SK-N-SH (cell line): ENCODE measurements at regions not wholly inside any gene's neighbourhood (a gene's known extent, or its start where the extent isn't known, plus 50 kb on each side); places are given as distances from the start of the nearest gene placed in this dataset.

Experiments used
- EP300 ChIP-seq, 2 experiments: IDR thresholded peaks; 2 replicates each; pipeline versions ENCODE4 v1.4.0 to v1.6.1; 2012; ENCODE audit warnings: borderline replicate concordance in 1 of 2, low read depth in 1 of 2, low read length in 1 of 2
- EZH2phosphoT487 ChIP-seq: fragments of 200-600 bp; sonication (generic); IDR thresholded peaks from 2 replicates; pipeline ENCODE4 v1.6.1; 2017; ENCODE audit warnings: low read depth, mixed run types, mild to moderate bottlenecking, antibody characterized with exemption, moderate library complexity, borderline replicate concordance
- FOSL2 ChIP-seq: IDR thresholded peaks from 2 replicates; pipeline ENCODE4 v1.4.0; 2012; ENCODE audit warnings: low read depth, mild to moderate bottlenecking, moderate library complexity, borderline replicate concordance
- GATA2 ChIP-seq: sonication (generic); formaldehyde crosslinking; IDR thresholded peaks from 2 replicates; pipeline ENCODE4 v1.5.0; 2020; ENCODE audit warnings: mild to moderate bottlenecking, missing genetic modification reagents
- JUND ChIP-seq: IDR thresholded peaks from 2 replicates; pipeline ENCODE4 v1.4.0; 2012
- MAX ChIP-seq: IDR thresholded peaks from 2 replicates; pipeline ENCODE4 v1.4.0; 2012; ENCODE audit warnings: low read depth
- MXI1 ChIP-seq: IDR thresholded peaks from 2 replicates; pipeline ENCODE4 v1.6.1; 2012; ENCODE audit warnings: mild to moderate bottlenecking, low read depth, low read length, improper control_type of control experiment
- NFIC ChIP-seq: IDR thresholded peaks from 2 replicates; pipeline ENCODE4 v1.4.0; 2012; ENCODE audit warnings: borderline replicate concordance
- POLR2AphosphoS5 ChIP-seq: IDR thresholded peaks from 2 replicates; pipeline ENCODE4 v1.6.1; 2012; ENCODE audit warnings: low read depth, low read length
- SIN3A ChIP-seq: IDR thresholded peaks from 2 replicates; pipeline ENCODE4 v1.6.1; 2012; ENCODE audit warnings: low read depth, mild to moderate bottlenecking, low read length, moderate library complexity, borderline replicate concordance
- SMC3 ChIP-seq: IDR thresholded peaks from 2 replicates; pipeline ENCODE4 v1.6.1; 2012; ENCODE audit warnings: low read depth, low read length, improper control_type of control experiment
- TAF1 ChIP-seq: IDR thresholded peaks from 2 replicates; pipeline ENCODE4 v1.6.1; 2012; ENCODE audit warnings: low read depth, mild to moderate bottlenecking, low read length, moderate library complexity, borderline replicate concordance
- TF ChIP-seq, protein P1 (sequence below): fragments of 200-600 bp; sonication (generic); IDR thresholded peaks from 2 replicates; pipeline ENCODE4 v1.6.1; 2017; ENCODE audit warnings: antibody characterized with exemption, mild to moderate bottlenecking, moderate library complexity
- TF ChIP-seq, protein P2 (sequence below): fragments of 150-350 bp; IDR thresholded peaks from 2 replicates; pipeline ENCODE4 v1.6.1; 2017; ENCODE audit warnings: antibody characterized with exemption, low read length, low read depth, borderline replicate concordance

- TF ChIP-seq, protein P1, sequence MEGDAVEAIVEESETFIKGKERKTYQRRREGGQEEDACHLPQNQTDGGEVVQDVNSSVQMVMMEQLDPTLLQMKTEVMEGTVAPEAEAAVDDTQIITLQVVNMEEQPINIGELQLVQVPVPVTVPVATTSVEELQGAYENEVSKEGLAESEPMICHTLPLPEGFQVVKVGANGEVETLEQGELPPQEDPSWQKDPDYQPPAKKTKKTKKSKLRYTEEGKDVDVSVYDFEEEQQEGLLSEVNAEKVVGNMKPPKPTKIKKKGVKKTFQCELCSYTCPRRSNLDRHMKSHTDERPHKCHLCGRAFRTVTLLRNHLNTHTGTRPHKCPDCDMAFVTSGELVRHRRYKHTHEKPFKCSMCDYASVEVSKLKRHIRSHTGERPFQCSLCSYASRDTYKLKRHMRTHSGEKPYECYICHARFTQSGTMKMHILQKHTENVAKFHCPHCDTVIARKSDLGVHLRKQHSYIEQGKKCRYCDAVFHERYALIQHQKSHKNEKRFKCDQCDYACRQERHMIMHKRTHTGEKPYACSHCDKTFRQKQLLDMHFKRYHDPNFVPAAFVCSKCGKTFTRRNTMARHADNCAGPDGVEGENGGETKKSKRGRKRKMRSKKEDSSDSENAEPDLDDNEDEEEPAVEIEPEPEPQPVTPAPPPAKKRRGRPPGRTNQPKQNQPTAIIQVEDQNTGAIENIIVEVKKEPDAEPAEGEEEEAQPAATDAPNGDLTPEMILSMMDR = no peak
- no peak for TF ChIP-seq SMC3
- TF ChIP-seq POLR2AphosphoS5 = no peak
- no peak for TF ChIP-seq SIN3A
- TF ChIP-seq GATA2 (CRISPR knock-in tag) = no peak
- no peak for TF ChIP-seq NFIC
- no peak for TF ChIP-seq TAF1
- no peak for TF ChIP-seq EP300 (IDR thresholded peaks at IDR 0.05; ENCODE audit: borderline replicate concordance in 1 of 2, low read depth in 1 of 2, low read length in 1 of 2)
- no peak for TF ChIP-seq MAX
- no peak for TF ChIP-seq JUND
- no peak for TF ChIP-seq FOSL2
- no peak for TF ChIP-seq EZH2phosphoT487
- TF ChIP-seq MXI1 = no peak; the same call in 1 of the 2 replicates
- TF ChIP-seq, protein P2, sequence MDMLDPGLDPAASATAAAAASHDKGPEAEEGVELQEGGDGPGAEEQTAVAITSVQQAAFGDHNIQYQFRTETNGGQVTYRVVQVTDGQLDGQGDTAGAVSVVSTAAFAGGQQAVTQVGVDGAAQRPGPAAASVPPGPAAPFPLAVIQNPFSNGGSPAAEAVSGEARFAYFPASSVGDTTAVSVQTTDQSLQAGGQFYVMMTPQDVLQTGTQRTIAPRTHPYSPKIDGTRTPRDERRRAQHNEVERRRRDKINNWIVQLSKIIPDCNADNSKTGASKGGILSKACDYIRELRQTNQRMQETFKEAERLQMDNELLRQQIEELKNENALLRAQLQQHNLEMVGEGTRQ = no peak
Observed at GRCh38 chr5:51138164-51138563, 245.1 kb upstream of the ISL1 start.
